HG02870 (cell line): ENCODE measurements at regions not wholly inside any gene's neighbourhood (a gene's known extent, or its start where the extent isn't known, plus 50 kb on each side); places are given as distances from the start of the nearest gene placed in this dataset.

ENCODE experiments used
- ATAC-seq: cut with Tn5 transposase; IDR thresholded peaks from one replicate; pipeline ENCODE4 v1.9.1; 2021; ENCODE audit warnings: mild to moderate bottlenecking, moderate library complexity; ENCODE audit not compliant: unreplicated experiment

DNA sequence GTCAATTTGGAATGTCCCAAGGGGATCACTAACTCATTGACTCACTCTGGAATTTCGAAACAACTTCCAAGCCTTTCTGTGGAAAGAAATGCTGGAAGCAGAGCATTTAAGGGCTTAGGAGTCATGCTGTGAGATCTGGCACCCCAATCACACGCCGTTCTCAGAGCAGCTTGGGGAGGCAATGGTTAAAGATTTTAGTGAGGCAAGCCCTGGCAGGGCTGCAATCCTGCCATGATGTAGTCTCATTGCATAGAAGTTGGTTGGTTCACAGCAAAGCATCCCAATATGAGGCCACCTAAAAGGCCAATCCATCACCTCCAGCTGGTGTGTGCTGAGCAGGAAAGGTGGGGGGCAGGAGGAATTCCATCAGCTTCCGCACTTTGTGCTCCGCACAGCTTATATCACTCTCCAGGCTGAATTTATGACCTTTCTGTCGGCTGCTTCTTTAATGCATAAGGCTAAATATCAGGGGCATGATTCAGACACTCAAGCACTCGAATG, 1043.9 kb upstream of the POU3F3 start:
- ATAC-seq, result no peak

DNA sequence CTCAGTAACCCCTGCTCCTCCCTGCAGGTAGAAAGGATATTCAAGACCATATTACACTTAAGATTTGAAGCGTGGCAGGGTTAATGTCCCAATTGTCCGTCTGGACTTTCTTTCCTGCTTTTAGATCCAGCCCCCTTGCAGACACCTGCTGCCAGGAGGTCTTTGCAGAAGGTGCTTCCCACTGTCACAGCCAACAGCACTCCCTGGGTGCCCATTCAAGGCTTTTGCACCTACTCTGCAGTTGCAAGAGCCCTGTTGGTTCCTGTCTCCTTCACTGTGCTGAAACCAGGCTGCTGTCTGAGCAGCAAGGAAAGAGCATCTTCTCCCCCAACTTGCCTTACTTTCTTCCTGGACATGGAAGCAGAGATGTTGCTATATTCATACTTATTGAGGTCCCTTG, 1043.0 kb upstream of the POU3F3 start:
- ATAC-seq, result no peak

DNA sequence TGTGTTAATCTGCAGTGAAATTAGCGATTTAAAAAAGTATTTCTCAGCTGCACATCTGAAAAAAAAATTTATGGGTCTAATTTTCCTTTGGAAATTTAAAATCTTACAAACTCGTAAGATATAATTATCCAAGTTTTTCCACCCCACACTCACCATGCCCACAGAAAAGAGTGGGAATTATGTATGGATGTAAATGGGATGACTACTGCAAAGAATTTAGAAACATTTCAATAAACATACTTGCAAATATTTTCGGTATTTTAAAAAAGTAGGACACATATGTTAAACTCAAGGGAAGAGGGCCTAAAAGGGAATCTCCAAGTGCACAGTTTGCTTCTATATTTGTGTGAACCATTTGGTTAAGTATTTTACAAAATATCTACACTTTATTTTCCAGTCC, 1039.9 kb upstream of the POU3F3 start:
- no peak for ATAC-seq

GRCh38 chr2:103815731-103816130, 1038.2 kb upstream of the POU3F3 start:
- no peak for ATAC-seq

DNA sequence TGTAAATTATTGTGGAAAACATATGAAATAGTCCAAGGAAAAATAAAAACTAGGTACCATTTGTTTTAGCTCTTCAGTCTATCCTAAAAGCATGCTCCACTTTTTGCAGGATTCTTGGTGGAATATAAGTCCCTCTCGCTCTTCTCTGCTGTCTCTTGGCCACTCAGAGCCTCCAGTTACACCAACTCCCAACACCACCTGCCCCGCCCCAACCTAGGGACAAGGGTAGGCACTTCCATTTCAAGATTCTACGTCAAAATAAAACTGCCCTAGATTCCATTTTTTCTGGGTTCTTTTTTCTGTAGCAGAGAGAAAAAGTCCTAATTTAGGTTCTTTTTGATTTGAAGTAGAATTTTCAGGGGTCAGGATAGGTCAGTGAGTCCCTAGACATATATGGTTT, 1036.2 kb upstream of the POU3F3 start:
- no peak for ATAC-seq

- ATAC-seq, result no peak
Observed at GRCh38 chr2:103818176-103818575, 1035.7 kb upstream of the POU3F3 start.

GRCh38 chr2:103819599-103819998, 1034.3 kb upstream of the POU3F3 start:
- ATAC-seq, result no peak

GRCh38 chr2:103823847-103824246, 1030.1 kb upstream of the POU3F3 start:
- ATAC-seq, result no peak

DNA sequence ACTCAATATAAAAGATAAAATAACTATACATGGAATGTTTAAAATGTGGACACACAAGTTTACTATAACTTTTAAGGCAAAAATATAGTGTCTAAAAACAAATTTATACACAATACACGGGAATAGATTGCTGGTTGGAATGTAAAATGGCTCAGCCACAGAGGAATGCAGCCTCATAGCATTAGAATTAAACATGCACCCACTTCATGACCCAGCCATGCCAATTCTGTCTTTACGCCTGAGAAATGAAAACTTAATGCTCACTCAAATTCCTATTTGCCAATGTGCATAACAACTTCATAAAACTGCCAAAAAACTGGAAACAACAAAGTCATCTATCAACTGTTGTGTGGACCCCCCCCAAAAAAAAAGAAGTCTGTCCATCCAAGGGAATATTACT, 1006.6 kb upstream of the POU3F3 start:
- no peak for ATAC-seq

DNA sequence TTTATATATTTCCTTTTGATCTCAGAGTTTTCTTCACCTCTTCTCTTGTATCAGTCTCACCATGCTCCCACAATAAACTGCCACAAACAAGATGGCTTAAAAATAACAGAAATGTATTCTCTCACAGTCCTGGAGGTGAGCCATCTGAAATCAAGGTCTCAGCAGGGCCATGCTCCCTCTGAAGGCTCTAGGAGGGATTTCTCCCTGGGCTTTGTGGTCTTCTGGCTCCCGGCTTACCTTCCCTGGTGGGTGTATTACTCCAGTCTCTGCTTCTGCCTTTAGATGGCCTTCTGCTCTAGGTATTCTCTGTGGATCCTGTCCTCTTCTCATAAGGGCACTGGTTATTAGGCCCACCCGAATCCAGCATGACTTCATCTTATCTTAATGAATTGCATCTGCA, 994.7 kb upstream of the POU3F3 start:
- ATAC-seq, result no peak

- peak; percentile 75 for ATAC-seq
Observed at GRCh38 chr2:103860016-103860415, 993.9 kb upstream of the POU3F3 start.

DNA sequence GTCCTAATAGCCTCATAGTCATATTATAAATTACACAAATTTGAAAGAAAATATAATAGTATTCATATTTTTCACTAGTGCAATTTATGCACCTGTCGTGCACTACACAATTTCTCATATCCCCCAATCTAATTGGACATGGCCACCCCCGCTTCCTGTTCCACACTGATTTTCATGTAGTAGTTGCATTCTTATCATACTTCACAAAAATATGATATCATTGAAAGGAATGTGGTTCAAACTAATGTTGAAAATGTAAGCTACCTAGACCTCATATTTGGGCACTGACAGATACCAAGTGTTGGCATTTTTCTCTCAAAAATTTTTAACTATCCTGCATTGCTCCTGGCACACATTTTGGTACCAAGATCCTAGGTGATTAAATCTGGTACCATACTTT, 985.5 kb upstream of the POU3F3 start:
- ATAC-seq, result no peak

DNA sequence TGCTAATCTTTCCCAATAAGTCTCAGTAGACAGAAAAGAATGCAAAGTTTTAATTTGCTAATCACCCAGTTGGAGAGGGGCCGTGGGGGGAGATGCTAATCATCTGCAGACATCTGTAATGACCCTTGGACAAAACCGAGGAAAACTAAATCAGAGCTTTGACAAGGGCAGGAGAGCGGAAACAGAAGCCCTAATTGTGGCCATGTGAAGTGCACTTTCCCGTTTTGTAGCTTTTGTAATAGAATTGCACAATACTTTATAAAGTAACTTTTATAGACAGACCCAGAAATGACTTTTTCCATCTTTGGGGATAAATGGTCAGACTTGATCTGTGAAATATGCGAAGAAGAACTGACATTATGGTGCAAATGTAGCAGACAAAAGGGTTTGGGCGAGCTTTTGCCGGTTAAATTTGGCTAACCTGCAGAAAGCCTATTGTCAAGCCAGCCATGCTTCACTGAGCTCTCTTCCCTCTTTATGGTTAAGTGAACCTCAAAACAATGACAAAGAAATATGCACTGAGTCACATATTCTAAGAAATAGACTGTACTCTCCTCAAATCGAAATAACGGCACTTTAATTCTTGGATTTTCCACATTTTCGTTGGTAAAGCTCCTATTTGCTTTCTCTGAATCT, 980.1 kb upstream of the POU3F3 start:
- no peak for ATAC-seq

- no peak for ATAC-seq
Observed at GRCh38 chr2:103875131-103875530, 978.8 kb upstream of the POU3F3 start.

- no peak for ATAC-seq
Observed at GRCh38 chr2:103875531-103875930, 978.4 kb upstream of the POU3F3 start.

- ATAC-seq, result no peak
Observed at GRCh38 chr2:103876611-103877010, 977.3 kb upstream of the POU3F3 start.

GRCh38 chr2:103879101-103879500, 974.8 kb upstream of the POU3F3 start:
- no peak for ATAC-seq

DNA sequence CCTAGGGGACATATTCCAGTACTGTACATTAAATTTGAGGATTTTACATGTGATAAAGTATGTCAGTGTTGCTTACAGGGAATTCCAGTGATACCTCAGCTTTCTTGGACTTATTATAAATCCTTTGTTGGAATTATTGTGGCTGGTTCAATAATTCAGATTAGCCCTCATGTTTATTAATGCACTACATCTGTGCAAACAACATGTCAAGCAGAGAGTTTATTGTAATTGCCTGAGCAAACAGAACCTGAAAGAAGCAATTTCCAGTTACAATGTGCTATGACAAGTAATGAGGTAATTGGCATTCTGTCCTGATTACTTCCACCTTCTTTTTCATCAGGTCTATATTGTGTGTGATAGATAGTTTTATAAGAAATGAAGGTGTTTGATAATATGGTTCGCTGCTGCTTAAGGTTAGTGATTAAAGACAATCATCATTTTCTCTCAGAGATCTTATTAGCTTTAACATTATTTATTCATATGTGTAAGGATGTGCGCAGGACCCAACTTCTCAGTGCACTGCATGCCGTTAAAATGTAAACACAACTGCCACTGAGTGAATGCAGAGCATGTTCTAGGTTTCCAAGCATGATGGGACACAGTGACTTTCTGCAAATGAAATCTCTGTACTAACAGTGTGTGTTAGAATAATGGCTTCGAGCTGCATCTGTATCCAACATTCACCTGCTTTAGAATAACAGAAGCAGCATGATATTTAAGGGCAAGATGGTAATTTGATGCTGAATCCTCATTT, 973.7 kb upstream of the POU3F3 start:
- no peak for ATAC-seq

GRCh38 chr2:103887625-103888024, 966.3 kb upstream of the POU3F3 start:
- ATAC-seq, result no peak

- no peak for ATAC-seq
Observed at GRCh38 chr2:103896182-103896581, 957.7 kb upstream of the POU3F3 start.

- no peak for ATAC-seq
Observed at GRCh38 chr2:103898561-103898960, 955.4 kb upstream of the POU3F3 start.

- ATAC-seq, result no peak
Observed at GRCh38 chr2:103902347-103902746, 951.6 kb upstream of the POU3F3 start.

DNA sequence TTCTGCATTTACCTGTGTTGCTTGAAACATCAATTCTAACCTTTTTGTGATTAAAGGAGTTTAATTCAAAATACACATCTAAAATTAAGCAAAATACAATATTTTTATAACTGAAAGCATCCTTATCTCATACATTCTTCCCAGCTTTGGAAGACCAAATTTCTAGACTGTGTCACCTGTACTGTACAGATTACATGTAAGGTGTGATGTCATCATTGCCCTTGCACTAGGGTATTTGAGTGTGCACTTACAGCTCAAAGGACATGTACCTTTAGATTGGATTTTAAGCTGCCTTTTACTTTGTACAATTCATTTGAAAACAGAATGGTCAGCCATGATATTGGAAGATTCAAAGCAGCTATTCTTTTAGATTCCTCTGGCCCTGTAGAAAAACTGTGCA, 932.8 kb upstream of the POU3F3 start:
- ATAC-seq, result no peak
